PC-9 (cell line): ENCODE measurements at regions not wholly inside any gene's neighbourhood (a gene's known extent, or its start where the extent isn't known, plus 50 kb on each side); places are given as distances from the start of the nearest gene placed in this dataset.

Source experiments
- BruUV-seq: library from RNA; stranded (reverse); fragments of 400-500 nt; replicated peaks from 2 replicates; lab custom pipeline; 2021; lab: Mats Ljungman, UMichigan
- CTCF ChIA-PET: fragments of 300-600 bp; sonication (Branson Sonifier 250); formaldehyde crosslinking; loops from one replicate; lab custom pipeline; 2022; ENCODE audit warnings: antibody characterized with exemption; lab: Charles Lee
- POLR2A ChIA-PET: fragments of 300-600 bp; sonication (Branson Sonifier 250); formaldehyde crosslinking; loops from one replicate; lab custom pipeline; 2022; ENCODE audit warnings: antibody characterized with exemption; ENCODE audit not compliant: unreplicated experiment; lab: Charles Lee
- DNase-seq, 2 experiments: peaks; one replicate each; pipeline versions ENCODE4 v3.0.0 to v3.0.0-alpha.2; 2015 to 2022; ENCODE audit warnings: mixed read lengths in 1 of 2
- H2AFZ ChIP-seq: fragments of 200-600 bp; sonication (generic); 2 replicates; pipeline ENCODE4 v1.8.1; 2017; ENCODE audit warnings: antibody characterized with exemption
- H3F3A ChIP-seq: fragments of 200-600 bp; sonication (generic); 2 replicates; pipeline ENCODE4 v1.8.1; 2017; ENCODE audit warnings: antibody characterized with exemption, mild to moderate bottlenecking, low read depth; ENCODE audit not compliant: insufficient read depth
- H3K27ac ChIP-seq: fragments of 200-600 bp; sonication (generic); 2 replicates; pipeline ENCODE4 v1.6.1; 2016; ENCODE audit warnings: mixed run types
- H3K27me3 ChIP-seq: fragments of 200-600 bp; sonication (generic); 2 replicates; pipeline ENCODE4 v1.6.1; 2016; ENCODE audit warnings: low read depth, mixed run types; ENCODE audit not compliant: insufficient read depth
- H3K36me3 ChIP-seq: fragments of 200-600 bp; sonication (generic); 2 replicates; pipeline ENCODE4 v1.6.1; 2016; ENCODE audit warnings: low read depth, mixed run types
- H3K4me1 ChIP-seq: fragments of 200-600 bp; sonication (generic); replicated peaks from 2 replicates; pipeline ENCODE4 v1.6.1; 2016; ENCODE audit warnings: mixed run types; ENCODE audit not compliant: insufficient read depth
- H3K4me2 ChIP-seq: fragments of 200-600 bp; sonication (generic); 2 replicates; pipeline ENCODE4 v1.6.1; 2017; ENCODE audit warnings: mixed run types
- H3K4me3 ChIP-seq: fragments of 200-600 bp; sonication (generic); 2 replicates; pipeline ENCODE4 v1.6.1; 2016; ENCODE audit warnings: mixed run types
- H3K79me2 ChIP-seq: fragments of 200-600 bp; sonication (generic); 2 replicates; pipeline ENCODE4 v1.6.1; 2017; ENCODE audit warnings: low read depth, mixed run types
- H3K9me2 ChIP-seq: fragments of 200-600 bp; sonication (generic); 2 replicates; pipeline ENCODE4 v1.8.1; 2017; ENCODE audit warnings: mild to moderate bottlenecking; ENCODE audit not compliant: insufficient read depth
- H3K9me3 ChIP-seq: fragments of 200-600 bp; sonication (generic); 2 replicates; pipeline ENCODE4 v1.8.1; 2016; ENCODE audit warnings: low read depth; ENCODE audit not compliant: insufficient read depth
- H4K20me1 ChIP-seq: fragments of 200-600 bp; sonication (generic); 2 replicates; pipeline ENCODE4 v1.8.1; 2017; ENCODE audit not compliant: insufficient read depth
- EZH2 ChIP-seq: fragments of 200-600 bp; sonication (generic); IDR thresholded peaks from 2 replicates; pipeline ENCODE4 v1.8.0; 2017; ENCODE audit warnings: antibody characterized with exemption, low read depth
- intact Hi-C: fragments of 100-400 bp; cut with micrococcal nuclease; formaldehyde crosslinking; loops from one replicate; pipeline ENCODE4 v1.10.0; 2022; ENCODE audit not compliant: unreplicated experiment
- TF ChIP-seq, protein P1 (sequence below): fragments of 200-600 bp; sonication (generic); conservative IDR thresholded peaks from 2 replicates; pipeline ENCODE4 v1.6.1; 2017; ENCODE audit warnings: mixed run types, antibody characterized with exemption, mild to moderate bottlenecking, moderate library complexity

DNA sequence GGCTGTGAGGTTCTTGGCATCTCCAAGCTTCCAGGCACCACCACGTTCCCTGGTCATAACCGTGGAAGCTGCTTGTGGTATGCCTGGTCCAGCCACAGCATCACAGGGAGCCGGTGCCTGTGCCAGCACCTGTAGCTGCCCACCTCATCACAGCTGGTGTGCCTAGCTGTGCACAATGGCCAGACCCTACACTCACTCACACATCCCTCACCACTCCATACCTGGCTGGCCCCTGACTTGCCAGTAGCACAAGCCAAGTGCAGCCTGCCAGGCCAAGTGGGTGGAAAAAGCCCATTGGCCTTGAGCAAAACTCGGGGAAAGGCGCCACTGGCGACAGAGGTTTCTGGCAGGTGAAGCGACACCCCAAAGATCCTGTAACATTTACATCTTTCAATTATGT, 192.3 kb upstream of the MANEA start:
- Histone ChIP-seq H3K4me2 (no peak overlapping the region), H4K20me1 (no peaks in the 10 kb centered on the region), H3F3A (no peaks in the 10 kb centered on the region), H3K79me2 (no peaks in the 10 kb centered on the region), H3K36me3 (no peaks in the 10 kb centered on the region), H2AFZ (no peak overlapping the region), H3K4me1 (no peaks in the 10 kb centered on the region), H3K27me3 (no peaks in the 10 kb centered on the region), H3K9me2 (0 out of 2 replicates have a peak, but pooled peaks cover 6% of the 10 kb centered on the region), H3K9me3 (no peaks in the 10 kb centered on the region), H3K27ac (no peak overlapping the region), H3K4me3 (no peak overlapping the region)
- ChIA-PET POLR2A (no interaction called here), CTCF (no interaction called here)
- TF ChIP-seq, protein P1, sequence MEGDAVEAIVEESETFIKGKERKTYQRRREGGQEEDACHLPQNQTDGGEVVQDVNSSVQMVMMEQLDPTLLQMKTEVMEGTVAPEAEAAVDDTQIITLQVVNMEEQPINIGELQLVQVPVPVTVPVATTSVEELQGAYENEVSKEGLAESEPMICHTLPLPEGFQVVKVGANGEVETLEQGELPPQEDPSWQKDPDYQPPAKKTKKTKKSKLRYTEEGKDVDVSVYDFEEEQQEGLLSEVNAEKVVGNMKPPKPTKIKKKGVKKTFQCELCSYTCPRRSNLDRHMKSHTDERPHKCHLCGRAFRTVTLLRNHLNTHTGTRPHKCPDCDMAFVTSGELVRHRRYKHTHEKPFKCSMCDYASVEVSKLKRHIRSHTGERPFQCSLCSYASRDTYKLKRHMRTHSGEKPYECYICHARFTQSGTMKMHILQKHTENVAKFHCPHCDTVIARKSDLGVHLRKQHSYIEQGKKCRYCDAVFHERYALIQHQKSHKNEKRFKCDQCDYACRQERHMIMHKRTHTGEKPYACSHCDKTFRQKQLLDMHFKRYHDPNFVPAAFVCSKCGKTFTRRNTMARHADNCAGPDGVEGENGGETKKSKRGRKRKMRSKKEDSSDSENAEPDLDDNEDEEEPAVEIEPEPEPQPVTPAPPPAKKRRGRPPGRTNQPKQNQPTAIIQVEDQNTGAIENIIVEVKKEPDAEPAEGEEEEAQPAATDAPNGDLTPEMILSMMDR, result no peak
- TF ChIP-seq EZH2, result no peak
- no TSS peak for BruUV-seq
- intact Hi-C loops, result no loop called here
- no peak for DNase-seq

GRCh38 chr6:95387845-95388244, 189.5 kb upstream of the MANEA start:
- Histone ChIP-seq H3K4me2 (no peak overlapping the region), H3K79me2 (no peaks in the 10 kb centered on the region), H3K27ac (no peak overlapping the region), H2AFZ (no peak overlapping the region), H4K20me1 (no peaks in the 10 kb centered on the region), H3K9me3 (no peaks in the 10 kb centered on the region), H3K36me3 (no peaks in the 10 kb centered on the region), H3K9me2 (peaks cover 6% of the 10 kb centered on the region; the same call in 1 of the 2 replicates), H3K4me3 (no peak overlapping the region), H3K4me1 (no peaks in the 10 kb centered on the region), H3F3A (no peaks in the 10 kb centered on the region), H3K27me3 (no peaks in the 10 kb centered on the region)
- no peak for DNase-seq
- intact Hi-C loops, result no loop called here
- no TSS peak for BruUV-seq
- ChIA-PET CTCF (no interaction called here), POLR2A (no interaction called here)
- no peak for TF ChIP-seq EZH2
- TF ChIP-seq, protein P1, result no peak

DNA sequence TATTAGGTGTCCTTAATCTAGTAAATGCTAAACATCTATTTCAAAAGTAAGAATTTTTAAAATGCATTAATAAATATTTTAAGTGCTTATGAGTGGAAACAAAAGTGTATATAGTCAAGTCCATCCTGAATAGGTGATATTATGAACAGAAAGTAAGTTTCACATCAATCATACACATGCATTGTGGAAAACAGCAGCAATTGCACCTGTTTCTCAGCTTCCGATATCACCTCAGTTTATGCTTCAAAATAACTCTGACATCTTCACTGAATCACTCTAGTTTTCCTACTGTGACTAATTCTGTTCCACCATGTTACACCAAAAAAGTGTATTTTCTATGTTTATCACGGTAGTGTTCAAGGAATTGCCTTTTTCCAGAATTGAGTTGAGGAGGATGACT, 172.6 kb upstream of the MANEA start:
- Histone ChIP-seq H3K9me3 (no peaks in the 10 kb centered on the region), H3K79me2 (no peaks in the 10 kb centered on the region), H4K20me1 (no peaks in the 10 kb centered on the region), H3F3A (no peaks in the 10 kb centered on the region), H3K9me2 (no peaks in the 10 kb centered on the region), H2AFZ (no peak overlapping the region), H3K36me3 (no peaks in the 10 kb centered on the region), H3K27me3 (no peaks in the 10 kb centered on the region), H3K27ac (no peak overlapping the region), H3K4me3 (no peak overlapping the region), H3K4me2 (no peak overlapping the region), H3K4me1 (no peaks in the 10 kb centered on the region)
- BruUV-seq, result no TSS peak
- intact Hi-C loops, result no loop called here
- POLR2A ChIA-PET, result no interaction called here
- no peak for TF ChIP-seq EZH2
- TF ChIP-seq, protein P1, result no peak
- no peak for DNase-seq
- CTCF ChIA-PET, result no interaction called here
